ENCODE measurements at regions not wholly inside any gene's neighbourhood (a gene's known extent, or its start where the extent isn't known, plus 50 kb on each side); places are given as distances from the start of the nearest gene placed in this dataset.

DNA sequence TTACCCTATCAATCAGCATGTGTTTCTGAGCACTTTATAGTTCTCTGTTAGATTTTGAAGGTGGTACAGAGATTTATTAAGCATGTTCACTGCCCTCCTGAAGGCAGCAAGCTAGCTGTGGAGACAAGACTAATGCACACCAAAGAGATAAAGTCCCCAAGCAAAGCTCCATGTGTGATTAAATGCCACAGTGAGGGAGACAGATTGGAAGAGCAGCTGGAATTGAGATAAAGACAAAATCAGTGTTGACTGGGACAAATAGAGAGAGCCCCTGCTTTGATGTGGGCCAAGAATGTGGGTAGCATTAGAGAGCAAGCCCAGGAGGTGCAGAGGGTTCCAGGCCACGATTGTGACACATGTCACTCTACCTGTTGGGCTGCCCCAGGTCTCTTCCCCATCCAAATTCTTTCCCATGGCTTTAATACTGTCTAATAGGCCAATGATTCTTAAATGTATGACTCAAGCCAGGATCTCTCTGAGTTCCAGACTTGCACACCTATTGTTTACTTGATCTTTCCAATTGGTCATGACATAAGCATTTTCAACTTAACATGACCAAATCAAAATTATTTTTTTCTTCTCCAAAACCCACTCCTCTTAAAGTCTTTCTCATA is 60.1 kb upstream of the ZC3H12C start:
- DNase-seq = no peak

GRCh38 chr11:110034806-110035205 is 58.4 kb upstream of the ZC3H12C start:
- no peak for DNase-seq

DNA sequence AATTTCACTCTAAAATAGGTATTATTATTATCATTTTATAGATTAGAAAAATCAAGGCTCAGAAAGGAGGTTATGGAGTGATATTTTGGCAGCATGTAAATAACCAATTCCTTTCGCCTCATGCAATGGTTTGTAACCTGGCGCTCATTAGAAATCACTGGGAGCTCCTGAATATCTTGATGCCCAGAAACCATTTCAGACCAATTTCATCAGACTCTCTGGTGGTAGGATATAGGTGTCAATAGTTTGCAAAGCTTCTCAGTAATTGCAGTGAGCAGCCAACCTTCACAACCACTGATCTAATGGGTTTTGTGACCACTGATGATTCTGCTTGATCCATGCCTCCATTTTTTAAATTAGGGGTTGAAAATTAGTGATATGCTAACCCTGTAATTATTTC is 57.8 kb upstream of the ZC3H12C start:
- no peak for DNase-seq

DNA sequence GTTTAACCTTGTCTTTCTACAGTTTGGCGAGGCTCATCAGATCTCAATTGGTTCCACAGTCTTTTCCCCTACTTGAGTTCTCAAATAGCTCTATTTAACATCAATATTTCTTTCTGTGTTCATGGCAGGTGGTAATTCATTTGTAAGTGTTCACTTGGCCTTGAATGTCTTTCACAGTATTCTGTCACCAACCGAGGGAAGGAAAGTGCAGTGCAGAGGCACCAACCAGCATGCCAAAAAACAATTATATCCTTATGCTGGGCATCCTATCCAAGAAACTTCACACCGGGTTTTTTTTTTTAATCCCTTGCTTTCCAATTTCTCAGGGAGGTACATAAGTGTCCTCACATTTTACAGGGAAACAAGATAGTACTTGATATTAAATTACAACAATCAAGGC is 55.0 kb upstream of the ZC3H12C start:
- no peak for DNase-seq
